NCI-H128 (cell line): ENCODE measurements at regions not wholly inside any gene's neighbourhood (a gene's known extent, or its start where the extent isn't known, plus 50 kb on each side); places are given as distances from the start of the nearest gene placed in this dataset.
"Not testable (repeated sequence)": the region's sequence is repeated elsewhere in the genome, so short reads cannot be mapped to it uniquely, and the experiment has no call there.

Source experiments
- DNase-seq: peaks from one replicate; lab custom pipeline; 2025; ENCODE audit not compliant: unreplicated experiment; lab: John Stamatoyannopoulos, UW

DNA sequence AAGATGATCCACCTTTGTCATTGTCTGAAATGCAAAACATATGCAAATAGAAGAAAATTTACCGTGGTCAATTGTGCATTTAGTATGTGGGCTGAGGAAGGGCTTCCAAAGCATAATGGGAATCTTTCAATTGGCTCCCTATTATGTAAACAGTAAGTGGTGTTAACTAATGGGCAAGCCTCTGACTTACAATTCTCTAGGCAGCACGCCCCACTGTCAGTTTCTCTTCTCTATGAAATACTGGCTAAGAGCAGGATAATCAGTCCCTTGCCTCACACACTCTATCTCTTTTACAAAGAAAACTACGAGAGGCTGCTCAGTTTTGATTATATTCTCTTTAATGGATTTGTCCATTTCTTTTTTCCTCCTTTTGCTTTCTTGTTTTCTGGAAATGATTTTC is 1272.6 kb downstream of the PCDH19 start:
- no peak for DNase-seq

DNA sequence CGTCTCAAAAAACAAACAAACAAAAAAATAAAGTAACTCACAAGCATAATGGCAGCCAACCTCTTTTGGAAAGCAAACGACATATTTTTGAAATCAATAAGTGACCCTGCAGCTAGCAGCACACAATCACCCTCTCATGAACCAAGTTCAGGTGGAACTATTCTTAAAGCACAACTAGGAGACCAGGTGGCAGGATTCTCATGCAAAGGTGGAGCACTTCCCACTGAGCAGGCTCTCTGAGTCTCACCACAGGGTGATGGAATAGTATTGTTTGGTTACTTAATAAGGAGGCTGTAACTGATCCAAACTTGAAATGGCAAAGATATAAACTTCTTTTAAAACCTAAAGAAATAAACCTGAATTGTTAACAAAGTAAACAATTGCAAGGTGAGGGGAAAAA is 1293.1 kb downstream of the PCDH19 start:
- DNase-seq: no peak

DNA sequence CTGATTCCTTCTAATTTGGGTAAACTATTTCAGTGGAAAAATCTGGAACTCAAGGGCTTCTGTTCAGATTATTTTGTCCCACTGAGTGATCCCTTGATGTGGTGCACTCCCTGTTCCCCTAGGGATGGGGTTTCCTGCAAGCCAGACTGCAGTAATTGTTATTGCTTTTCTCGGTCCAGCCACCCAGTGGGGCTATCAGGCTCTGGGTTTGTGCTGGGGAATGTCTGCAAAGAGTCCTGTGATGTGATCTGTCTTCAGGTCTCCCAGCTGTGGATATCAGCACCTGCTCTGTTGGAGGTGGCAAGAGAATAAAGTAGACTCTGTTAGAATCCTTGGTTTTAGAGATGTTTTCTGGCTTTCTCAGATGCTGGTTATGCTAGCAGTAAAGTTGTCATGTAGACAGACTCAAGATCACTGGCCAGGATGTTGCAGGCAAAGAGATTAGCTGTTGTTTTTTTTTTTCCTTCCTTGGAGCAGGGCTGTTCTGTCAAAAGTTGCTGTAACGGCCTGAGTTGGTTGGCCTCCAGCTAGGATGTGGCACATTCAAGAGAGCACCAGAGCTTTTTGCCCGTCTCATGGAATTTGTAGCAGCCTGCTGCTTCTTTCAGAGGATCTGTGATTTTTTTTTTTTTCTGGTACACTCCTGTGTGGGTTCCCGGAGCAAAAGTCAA is 1314.0 kb downstream of the PCDH19 start:
- no peak for DNase-seq

DNA sequence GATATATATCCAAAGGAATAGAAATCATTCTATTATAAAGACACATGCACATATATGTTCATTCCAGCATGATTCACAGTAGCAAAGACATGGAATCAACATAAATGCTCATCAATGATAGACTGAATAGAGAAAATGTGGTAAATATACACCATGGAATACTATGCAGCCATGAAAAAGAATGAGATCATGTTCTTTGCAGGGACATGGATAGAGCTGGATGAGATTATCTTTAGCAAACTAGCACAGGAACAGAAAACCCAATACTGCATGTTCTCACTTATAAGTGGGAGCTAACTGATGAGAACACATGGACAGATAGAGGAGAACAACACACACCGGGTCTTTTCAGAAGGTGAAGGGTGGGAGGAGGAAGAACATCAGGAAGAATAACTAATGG is 1318.6 kb downstream of the PCDH19 start:
- no peak for DNase-seq

DNA sequence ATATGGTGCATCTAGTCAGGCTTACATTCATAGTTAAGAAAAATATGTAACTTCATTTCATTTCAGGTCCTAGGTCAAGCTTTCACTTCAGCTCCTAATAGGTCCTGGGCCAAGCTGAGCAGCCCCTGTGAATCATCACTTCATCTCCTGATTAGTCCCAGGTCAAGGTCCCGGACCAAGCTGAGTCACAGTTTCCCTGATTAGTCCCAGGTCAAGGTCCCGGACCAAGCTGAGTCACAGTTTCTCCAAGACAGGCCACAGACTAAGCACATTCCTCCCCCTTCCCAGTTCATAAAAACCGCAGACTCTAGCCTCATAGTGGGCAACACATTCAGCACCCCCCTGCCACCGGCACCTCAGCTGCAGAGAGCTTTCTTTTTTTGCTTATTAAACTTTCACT is 1331.8 kb downstream of the PCDH19 start:
- DNase-seq: no peak

DNA sequence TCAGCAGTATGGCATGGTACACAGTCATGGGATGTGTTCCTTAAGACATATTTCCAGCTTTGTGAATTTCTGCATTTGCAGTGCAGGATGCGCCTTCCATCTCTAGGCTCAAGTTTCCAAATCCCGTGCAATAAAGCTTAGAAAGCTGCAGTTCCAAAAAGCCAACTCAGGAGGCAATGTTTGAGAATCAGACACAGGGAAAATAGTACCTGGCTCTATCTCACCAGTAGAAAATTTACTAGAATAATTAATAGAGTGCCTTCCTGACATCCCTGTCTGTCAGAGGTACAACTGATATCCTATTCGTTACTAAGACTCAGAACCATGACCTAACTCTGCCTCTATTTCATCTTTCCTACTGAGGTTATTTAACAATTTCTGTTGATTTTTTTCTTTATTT is 1333.0 kb downstream of the PCDH19 start:
- no peak for DNase-seq

DNA sequence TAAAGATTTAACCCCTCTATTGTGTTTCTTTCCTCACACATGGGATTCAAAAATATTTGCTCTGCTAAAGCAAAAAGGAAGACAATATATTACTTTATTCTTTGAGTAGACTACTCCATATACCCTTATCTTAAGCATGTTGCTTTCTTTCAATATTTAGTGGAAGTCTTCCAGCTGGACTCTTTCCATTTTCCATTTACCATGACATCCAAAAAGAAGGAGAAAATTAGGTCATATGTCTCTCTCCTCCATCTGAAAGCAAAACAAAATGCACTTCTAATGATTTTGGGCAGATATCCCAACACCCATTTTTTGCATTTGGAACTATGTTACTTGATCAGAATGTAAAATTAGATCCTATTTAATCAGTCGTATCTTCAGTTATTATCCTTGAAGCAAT is 1336.5 kb downstream of the PCDH19 start:
- no peak for DNase-seq

DNA sequence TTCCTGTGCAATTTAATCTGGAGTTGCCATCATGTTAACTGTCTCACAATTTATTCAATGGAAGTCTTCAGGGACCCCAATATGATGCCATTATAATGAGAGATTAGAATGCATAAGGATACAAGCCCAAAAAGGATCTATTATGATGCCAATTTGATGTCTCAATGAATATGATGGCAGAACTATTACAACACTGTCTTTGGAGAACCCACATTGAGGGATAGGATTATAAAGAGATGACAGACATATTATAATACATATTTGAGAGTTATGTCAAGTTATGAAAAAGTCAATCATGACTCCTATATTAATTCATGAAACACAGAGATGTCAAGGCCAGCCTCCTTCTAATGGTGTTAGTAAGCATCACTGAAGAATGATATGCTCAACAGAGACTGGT is 1358.4 kb downstream of the PCDH19 start:
- no peak for DNase-seq

DNA sequence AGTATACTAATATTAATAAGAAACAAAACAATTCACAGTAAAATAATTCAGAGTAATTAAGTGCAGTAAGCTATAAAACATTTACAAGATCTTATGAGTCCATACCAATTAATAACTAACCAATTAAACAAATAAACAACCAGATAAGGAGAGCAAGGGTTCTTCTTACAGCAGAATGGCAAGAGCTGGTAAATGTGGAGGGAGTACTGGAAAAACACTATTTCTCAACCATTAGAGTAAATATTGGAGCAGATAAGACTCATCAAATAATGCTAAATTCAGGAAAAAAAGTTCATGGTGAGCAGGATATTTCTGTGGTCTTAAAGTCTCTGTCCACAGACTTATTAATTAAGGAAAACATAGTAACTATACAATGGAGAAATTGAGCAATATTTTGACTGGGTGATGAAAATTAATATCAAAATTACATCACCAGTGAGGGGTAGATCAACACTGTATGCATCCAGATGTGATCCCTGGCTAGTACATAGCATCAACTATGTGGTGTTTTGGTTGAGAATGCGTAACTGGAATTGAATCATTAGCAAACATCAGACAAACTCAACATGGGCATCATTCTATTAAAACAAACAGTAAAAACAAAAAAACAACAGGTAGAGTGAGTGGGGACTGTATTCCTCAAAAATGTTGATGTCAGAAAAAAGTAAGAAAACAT is 1376.7 kb downstream of the PCDH19 start:
- no peak for DNase-seq

DNA sequence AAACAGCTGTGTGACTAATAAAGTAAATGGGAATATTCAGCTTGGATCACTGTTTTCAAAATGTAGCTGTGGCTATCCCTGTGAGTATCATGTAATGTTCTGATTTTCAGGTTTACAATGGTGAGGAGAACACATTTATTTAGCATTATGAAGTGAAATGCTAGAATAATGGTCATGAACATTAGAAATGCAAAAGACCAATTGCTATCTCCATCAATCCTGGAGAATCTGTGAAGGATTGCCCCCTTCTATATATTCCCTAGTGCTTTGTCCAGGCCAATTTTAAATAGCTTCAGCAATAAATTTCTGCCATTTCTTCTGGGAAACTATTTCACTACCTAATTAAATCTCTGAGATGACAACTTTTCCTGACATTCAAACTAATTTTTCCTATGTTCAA is 1399.1 kb downstream of the PCDH19 start:
- no peak for DNase-seq

DNA sequence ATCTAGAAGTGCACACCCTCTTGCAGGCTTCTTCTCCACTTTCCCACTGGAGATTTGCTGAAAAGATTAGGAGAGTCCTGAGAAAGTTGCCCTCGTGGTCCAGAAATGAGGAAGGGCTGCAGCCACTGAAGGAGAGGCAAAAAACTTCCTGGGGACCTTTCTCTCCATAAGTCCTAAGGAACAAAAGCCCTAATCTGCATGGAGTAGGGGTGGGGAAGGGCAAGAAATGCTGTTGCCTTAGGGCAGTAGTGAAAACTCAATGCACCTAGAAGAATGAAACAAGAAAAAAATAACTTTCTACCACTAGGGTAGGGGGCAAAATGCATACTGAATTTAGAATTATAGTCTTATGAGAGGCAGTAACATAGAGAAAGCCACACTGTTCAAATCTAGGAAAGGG is 1408.8 kb downstream of the PCDH19 start:
- no peak for DNase-seq

DNA sequence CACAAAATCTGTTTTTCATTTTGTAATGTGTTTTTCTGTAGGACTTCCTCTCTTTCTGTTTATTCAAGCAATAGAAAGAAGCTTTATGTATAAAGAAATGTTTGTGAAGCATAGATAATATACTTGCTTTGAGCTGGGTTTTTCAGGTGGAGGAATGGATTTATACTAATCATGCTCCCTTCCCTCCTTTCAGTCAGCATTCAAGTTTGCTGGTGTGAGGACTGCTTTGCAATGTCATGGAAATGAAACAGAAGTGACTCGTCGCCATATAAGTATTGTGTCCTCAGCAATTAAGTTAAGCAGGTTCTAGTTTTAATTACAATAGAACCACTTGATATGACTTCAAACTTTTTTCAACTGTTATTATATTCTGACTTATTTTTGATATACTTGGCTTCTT is 1447.1 kb downstream of the PCDH19 start:
- DNase-seq: no peak

DNA sequence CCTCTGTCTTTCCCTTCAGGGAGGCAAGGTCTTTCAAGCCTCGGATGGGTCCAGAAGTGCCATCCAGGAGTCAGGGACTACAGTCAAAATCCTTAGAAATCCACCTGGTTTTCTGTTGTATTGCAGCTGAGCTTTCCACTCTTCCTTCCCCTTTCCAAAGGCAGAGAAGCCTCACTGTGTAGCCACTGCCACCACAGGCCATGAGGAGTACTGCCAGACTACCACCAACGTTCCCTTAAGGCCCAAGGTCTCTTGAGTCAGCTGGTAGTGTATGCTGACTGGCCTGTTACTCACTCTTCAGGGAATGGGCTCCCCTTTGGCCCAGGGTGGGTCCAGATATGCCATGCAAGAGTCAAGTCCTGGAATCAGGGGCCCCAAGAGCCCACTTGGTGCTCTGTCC is 1454.1 kb downstream of the PCDH19 start:
- no peak for DNase-seq

DNA sequence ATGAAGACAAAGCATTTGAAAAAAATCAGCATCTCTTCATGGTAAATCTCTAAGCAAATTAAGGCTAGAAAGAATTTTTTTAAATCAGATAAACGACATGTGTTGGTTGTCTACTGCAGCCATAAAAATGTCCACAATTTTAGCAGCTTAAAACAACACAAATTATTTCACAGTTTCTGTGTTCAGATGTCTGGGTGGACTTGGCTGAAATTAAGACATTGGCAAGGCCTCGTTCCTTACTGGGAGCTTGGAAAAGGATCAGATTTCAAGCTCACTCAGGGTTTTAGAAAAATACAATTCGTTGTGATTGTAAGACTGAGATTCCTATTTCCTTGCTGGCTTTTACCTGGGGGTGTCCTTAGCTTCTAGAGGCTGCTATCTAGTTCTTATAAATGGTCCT is 1470.6 kb downstream of the PCDH19 start:
- no peak for DNase-seq

DNA sequence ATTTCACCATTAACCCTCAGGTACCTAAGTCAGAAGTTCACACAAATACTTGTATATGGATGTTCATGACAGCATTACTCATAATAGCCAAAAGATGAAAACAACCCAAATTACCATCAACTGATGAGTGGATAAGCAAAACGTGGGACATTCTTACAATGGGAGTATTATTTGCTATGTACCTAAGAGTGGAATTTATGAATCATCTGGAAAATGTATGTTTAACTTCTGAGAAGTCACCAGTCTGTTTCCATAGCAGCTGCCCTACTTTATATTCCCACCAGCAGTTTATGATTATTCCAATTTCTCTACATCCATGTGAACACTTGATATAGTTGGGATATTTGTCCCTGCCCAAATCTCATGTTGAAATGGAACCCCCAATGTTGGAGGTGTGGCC is 1478.9 kb downstream of the PCDH19 start:
- no peak for DNase-seq

DNA sequence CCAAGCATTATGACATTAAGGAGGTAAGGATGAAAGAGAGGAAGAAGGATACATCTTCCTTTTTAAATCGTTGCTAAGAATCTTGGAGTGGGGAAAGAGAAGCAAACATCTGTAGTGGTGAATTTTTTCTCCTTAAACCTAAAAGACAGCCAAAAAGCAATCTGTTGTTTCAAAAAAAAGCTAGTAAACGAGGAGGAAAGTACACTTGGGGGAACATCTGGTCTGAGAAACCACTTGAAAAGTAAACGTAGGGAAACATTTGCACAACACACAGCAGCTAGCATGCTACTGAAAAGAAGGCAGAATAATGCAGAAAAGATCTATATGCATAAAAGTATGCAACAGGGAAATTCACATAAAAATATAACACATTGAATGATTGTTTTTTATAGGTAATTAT is 1485.6 kb downstream of the PCDH19 start:
- no peak for DNase-seq

DNA sequence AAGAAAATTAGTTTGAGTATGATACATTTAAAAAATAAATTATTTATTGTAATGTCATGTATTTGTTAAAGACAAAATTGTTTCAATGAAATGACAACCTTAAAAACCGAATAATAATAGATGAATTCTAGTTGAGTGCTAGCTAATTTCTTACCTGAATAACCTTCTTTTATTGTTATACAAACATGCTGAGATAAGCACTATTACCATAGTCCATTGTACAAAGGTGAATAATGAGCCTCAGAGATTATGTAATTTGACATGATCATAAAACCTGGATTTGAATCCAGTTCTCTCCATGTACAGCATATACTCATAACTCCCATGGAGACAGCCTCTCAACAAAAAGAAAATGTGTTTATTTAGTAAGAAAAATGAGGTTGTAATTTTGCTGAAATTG is 1512.9 kb downstream of the PCDH19 start:
- no peak for DNase-seq

DNA sequence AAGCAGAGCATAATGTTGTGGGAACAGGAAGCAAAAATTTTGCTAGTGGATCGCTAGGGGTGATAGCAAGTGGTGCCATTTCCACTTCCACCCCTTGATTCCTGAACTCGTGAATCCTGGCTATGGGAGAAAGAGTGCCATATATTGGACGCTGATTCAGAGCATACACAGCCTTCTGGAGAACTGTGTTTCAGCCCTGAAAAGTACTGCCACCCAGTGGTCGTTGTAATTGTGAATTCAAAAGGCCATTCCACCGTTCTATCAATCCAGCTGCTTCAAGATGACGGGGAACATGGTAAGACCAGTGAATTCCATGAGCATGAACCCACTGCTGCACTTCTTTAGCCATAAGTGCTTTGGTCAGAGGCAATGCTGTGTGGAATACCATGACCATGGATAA is 1559.4 kb downstream of the PCDH19 start:
- DNase-seq: not testable (repeated sequence)
